ENCODE measurements at regions not wholly inside any gene's neighbourhood (a gene's known extent, or its start where the extent isn't known, plus 50 kb on each side); places are given as distances from the start of the nearest gene placed in this dataset.
A peak's percentile ranks its signal among the peaks of the same experiment; 100 is the strongest.

- DNase-seq = no peak
These were observed 54.0 kb upstream of the PRPS1L1 start for GRCh38 chr7:18081617-18082016.

DNA sequence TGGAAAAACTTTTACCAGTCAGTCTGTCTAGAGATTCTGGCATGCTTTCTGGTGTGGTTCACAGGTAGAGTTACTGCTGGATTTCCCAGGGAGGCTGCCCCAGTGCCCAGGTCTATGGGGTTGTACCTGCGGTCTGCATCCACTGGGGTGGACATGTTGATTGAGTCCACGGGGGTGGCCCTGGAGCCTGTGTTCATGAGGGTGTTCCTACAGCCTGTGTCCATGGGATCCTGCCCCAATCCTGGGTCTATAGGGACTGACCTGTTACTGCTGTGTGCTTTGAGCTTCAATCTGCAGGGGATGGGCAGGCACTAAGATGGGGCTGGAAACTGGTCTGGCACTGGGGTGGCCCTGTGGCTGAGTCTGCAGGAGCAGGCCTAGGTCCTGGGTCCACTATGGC lies 54.5 kb upstream of the PRPS1L1 start:
- DNase-seq = no peak

GRCh38 chr7:18086165-18087025 lies 58.7 kb upstream of the PRPS1L1 start:
- DNase-seq = peak; percentile 49

GRCh38 chr7:18087026-18087686 lies 59.5 kb upstream of the PRPS1L1 start:
- DNase-seq = peak; percentile 52

- peak; percentile 21 for DNase-seq
These were observed 60.0 kb upstream of the PRPS1L1 start for GRCh38 chr7:18087687-18088078.

DNA sequence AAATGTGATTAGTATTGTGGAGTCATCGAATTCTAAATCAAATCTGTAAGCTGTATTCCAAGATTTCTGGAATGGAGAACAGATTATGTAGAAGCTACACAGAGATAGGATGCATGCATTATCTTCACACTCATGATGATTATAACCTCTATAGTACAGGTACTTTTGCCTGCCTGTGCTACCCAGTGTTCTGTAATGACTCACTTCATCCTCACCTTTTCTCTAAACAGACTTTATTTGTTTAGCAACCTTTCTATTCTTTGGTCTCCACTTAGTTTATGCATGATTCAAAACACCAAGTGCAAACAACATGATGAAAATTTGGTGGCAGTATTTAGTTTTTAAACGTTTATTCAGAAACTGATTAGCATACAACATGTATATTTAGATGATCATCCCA lies 68.4 kb upstream of the PRPS1L1 start:
- no peak for DNase-seq

- no peak for DNase-seq
These were observed 74.9 kb upstream of the PRPS1L1 start for GRCh38 chr7:18102576-18102975.

- no peak for DNase-seq
These were observed 76.0 kb upstream of the PRPS1L1 start for GRCh38 chr7:18103436-18104218.

GRCh38 chr7:18109762-18110161 lies 82.1 kb upstream of the PRPS1L1 start:
- peak; percentile 97 for DNase-seq

- DNase-seq = no peak
These were observed 89.0 kb upstream of the PRPS1L1 start for GRCh38 chr7:18116661-18117060.

DNA sequence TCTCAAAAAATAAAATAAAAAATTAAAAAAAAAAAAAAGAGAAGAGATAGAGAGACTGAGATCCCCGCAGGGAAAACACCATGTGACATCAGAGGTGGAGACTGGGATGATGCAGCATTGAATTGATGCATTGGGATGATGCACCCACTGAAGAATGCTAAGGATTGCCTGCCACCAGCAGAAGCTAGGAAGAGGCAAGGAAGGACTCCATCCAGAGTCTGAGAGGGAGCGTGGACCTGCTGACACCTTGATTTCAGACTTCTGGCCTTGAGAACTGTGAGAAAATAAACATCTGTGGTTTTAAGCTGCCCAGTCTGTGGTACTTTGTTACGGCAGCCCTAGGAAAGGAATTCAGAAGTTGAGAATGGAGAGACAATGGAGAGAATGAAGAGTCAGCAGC lies 89.8 kb upstream of the PRPS1L1 start:
- no peak for DNase-seq

DNA sequence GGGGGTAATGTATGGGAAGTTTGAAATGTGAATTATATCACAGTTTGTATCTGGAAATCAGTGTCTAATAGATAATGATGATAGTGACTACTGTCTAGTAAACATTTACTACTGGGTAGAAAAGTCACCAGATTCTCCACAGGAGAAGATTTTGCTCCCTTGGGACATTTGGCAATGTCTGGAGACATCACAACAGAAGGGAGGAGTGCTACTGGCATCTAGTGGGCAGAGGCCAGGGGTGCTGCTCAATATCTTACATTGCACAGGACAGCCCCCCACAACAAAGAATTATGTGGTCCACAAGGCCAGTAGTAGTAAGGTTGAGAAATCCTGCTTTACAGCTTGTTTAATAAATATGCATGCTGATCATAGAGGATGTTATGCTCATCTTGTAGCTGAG lies 92.3 kb upstream of the PRPS1L1 start:
- no peak for DNase-seq

DNA sequence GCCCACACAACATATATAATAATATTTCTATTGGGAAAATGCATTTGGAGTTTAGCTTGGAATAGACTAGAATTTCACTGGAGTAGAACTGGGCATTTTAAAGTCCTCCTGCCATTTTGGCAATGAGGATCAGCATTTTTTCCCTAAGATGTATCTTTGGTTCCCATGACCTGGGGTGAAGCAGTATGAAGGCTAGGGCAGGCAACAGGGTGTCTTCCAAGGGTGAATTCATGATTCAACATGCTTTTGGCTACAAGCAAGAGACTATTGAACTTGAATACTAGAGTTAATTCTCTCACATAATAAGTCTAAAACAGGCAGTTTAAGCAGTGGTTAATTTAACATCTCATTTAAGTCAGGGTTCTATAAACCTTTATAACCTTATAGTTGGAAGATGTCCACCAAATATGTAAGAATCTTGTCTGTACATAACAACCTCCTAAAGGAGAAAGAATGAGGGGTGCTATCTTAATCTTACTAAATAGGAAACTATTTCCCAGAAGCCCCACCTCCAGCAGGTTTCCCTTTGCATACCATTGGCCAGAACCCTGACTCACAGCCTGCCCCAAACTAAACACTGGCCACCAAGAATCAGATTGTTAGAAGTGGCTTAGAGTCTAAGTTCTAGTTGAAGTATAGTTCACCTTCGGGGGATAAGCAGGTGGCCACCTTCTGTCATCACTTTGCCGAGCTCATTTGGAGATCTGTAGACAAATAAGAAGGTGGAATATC lies 96.0 kb upstream of the PRPS1L1 start:
- DNase-seq = no peak

GRCh38 chr7:18125476-18125875 lies 97.8 kb upstream of the PRPS1L1 start:
- peak; percentile 84 for DNase-seq

- peak; percentile 98 for DNase-seq
These were observed 98.6 kb upstream of the PRPS1L1 start for GRCh38 chr7:18126281-18126680.

GRCh38 chr7:18128846-18129245 lies 101.2 kb upstream of the PRPS1L1 start:
- DNase-seq = no peak

DNA sequence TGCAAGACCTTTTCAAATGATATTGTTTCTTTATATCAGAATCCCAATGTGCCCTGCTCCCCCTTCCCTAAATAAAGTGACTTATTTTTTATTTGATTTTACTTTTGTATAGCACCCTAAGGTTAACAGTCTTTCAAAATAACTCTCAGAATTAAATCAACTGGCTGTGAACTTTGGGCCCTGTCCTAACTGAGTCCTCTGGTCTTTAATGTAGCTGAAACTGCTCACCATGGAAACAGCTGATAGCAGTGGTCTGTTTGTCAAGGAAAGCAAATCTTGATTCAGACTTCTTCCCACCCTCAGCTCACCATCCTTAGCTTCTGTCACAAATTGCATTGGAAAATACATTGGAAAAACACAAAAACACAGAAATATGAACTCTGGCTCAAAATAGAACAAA lies 105.2 kb upstream of the PRPS1L1 start:
- DNase-seq = no peak

GRCh38 chr7:18133921-18134320 lies 106.3 kb upstream of the PRPS1L1 start:
- peak; percentile 12 for DNase-seq

GRCh38 chr7:18140943-18141342 lies 113.3 kb upstream of the PRPS1L1 start:
- DNase-seq = no peak

DNA sequence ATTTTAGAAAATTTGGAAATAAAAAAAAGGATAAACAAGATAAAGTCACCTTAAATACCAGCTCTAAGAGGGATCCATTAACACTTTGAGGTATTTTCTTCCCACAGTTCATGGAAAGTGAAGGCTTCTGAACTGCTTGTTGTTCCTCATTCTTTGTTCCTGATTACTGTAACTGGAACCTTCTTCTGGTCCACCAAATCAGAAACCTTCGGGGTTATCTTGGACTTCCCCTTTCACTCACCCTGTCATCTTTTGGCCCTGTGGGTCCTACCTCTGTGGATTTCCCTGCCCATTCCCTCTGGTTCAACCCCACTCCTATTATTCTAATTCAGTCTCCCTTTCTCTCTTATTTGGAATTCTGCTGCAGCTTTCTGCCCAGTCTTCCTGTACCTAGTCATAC lies 116.5 kb upstream of the PRPS1L1 start:
- DNase-seq = no peak

GRCh38 chr7:18145160-18145559 lies 117.5 kb upstream of the PRPS1L1 start:
- no peak for DNase-seq

- no peak for DNase-seq
These were observed 123.8 kb upstream of the PRPS1L1 start for GRCh38 chr7:18151422-18151821.

DNA sequence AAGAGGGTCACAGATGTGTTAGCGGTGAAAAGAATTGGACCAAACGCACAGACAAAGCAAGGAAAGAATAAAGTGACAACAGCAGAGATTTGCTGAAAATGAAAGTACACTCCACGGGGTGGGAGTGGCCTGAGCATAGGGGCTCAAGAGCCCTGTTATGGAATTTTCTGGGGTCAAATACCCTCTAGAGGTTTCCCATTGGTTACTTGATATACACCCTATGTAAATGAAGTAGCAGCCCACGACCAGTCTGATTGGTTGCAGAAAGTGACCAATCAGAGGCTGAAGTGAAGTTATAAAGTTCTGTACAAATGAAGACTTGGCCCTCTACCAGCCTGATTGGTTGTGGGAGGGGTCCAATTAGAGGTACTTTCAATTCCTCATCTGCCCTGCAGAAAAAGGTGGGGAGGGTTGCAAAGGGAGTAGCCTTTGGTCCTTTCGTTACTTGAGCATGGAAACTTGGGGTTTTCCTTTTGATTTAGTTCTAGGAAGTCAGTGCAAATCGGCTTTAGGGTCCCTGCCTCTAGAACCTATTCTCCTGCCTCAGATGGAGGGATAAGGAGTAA lies 125.6 kb upstream of the PRPS1L1 start:
- no peak for DNase-seq
